IPS DF 6.9 (cell line): ENCODE measurements at regions not wholly inside any gene's neighbourhood (a gene's known extent, or its start where the extent isn't known, plus 50 kb on each side); places are given as distances from the start of the nearest gene placed in this dataset.

Experiments used
- DNase-seq: peaks from one replicate; pipeline ENCODE4 v3.0.0-alpha.2; 2013; ENCODE audit warnings: low read depth, low spot score
- H3K27ac ChIP-seq: one replicate; pipeline ENCODE4 v1.5.1; 2013; ENCODE audit warnings: low read length, control low read depth
- H3K27me3 ChIP-seq: 2 replicates; pipeline ENCODE4 v1.6.1; 2013; ENCODE audit warnings: mild to moderate bottlenecking, low read length; ENCODE audit not compliant: control insufficient read depth, insufficient read depth
- H3K36me3 ChIP-seq: 2 replicates; pipeline ENCODE4 v1.6.1; 2013; ENCODE audit warnings: low read length; ENCODE audit not compliant: control insufficient read depth, insufficient read depth
- H3K4me1 ChIP-seq: 2 replicates; pipeline ENCODE4 v1.6.1; 2013; ENCODE audit warnings: low read length; ENCODE audit not compliant: control insufficient read depth, insufficient read depth
- H3K4me3 ChIP-seq: 2 replicates; pipeline ENCODE4 v1.5.1; 2013; ENCODE audit warnings: mild to moderate bottlenecking, low read length
- H3K9me3 ChIP-seq: 2 replicates; pipeline ENCODE4 v1.6.1; 2013; ENCODE audit warnings: low read length, inconsistent platforms; ENCODE audit not compliant: control insufficient read depth, insufficient read depth
- WGBS: extraction: QIAGEN DNeasy Blood & Tissue Kit; methylation state at CpG from one replicate; pipeline ENCODE4 v1.1.7; 2013; ENCODE audit warnings: mixed read lengths, missing lambda C conversion rate; ENCODE audit not compliant: insufficient read length, insufficient coverage; 5-methylcytosine and 5-hydroxymethylcytosine counted together

GRCh38 chr12:59164991-59165718 lies 244.9 kb upstream of the LRIG3 start:
- H3K27ac ChIP-seq, result no peak overlapping the region
- WGBS, result no CpG with 5 or more reads among the region's 4 CpGs
- no peak overlapping the region for H3K4me3 ChIP-seq
- DNase-seq, result no peak
- no peaks in the 10 kb centered on the region for H3K4me1 ChIP-seq
- H3K9me3 ChIP-seq, result no peaks in the 10 kb centered on the region
- no peaks in the 10 kb centered on the region for H3K36me3 ChIP-seq
- no peaks in the 10 kb centered on the region for H3K27me3 ChIP-seq

GRCh38 chr12:59164226-59164625 lies 243.9 kb upstream of the LRIG3 start:
- Histone ChIP-seq H3K27ac (no peak overlapping the region), H3K4me1 (no peaks in the 10 kb centered on the region), H3K9me3 (no peaks in the 10 kb centered on the region), H3K4me3 (no peak overlapping the region), H3K27me3 (no peaks in the 10 kb centered on the region), H3K36me3 (no peaks in the 10 kb centered on the region)
- no peak for DNase-seq

GRCh38 chr12:59158681-59159080 lies 238.4 kb upstream of the LRIG3 start:
- no peaks in the 10 kb centered on the region for H3K4me1 ChIP-seq
- H3K9me3 ChIP-seq, result no peaks in the 10 kb centered on the region
- DNase-seq, result no peak
- H3K27ac ChIP-seq, result no peak overlapping the region
- no peaks in the 10 kb centered on the region for H3K27me3 ChIP-seq
- H3K4me3 ChIP-seq, result no peak overlapping the region
- WGBS, result no CpG with 5 or more reads among the region's 4 CpGs
- no peaks in the 10 kb centered on the region for H3K36me3 ChIP-seq

GRCh38 chr12:59158066-59158465 lies 237.8 kb upstream of the LRIG3 start:
- DNase-seq, result no peak

GRCh38 chr12:59155448-59155847 lies 235.1 kb upstream of the LRIG3 start:
- Histone ChIP-seq H3K9me3 (no peaks in the 10 kb centered on the region), H3K4me1 (no peaks in the 10 kb centered on the region), H3K27me3 (no peaks in the 10 kb centered on the region), H3K36me3 (no peaks in the 10 kb centered on the region), H3K4me3 (no peak overlapping the region), H3K27ac (no peak overlapping the region)
- no peak for DNase-seq

More at GRCh38 chr12:59158066-59158465, 237.8 kb upstream of the LRIG3 start:
- no peaks in the 10 kb centered on the region for H3K36me3 ChIP-seq
- no peak overlapping the region for H3K4me3 ChIP-seq
- H3K9me3 ChIP-seq, result no peaks in the 10 kb centered on the region
- H3K4me1 ChIP-seq, result no peaks in the 10 kb centered on the region
- no peak overlapping the region for H3K27ac ChIP-seq
- WGBS, result no CpG with 5 or more reads among the region's 3 CpGs
- no peaks in the 10 kb centered on the region for H3K27me3 ChIP-seq

GRCh38 chr12:59151243-59151642 lies 230.9 kb upstream of the LRIG3 start:
- no peak for DNase-seq
- Histone ChIP-seq H3K4me1 (no peaks in the 10 kb centered on the region), H3K27ac (no peak overlapping the region), H3K4me3 (no peak overlapping the region), H3K9me3 (no peaks in the 10 kb centered on the region), H3K36me3 (no peaks in the 10 kb centered on the region), H3K27me3 (no peaks in the 10 kb centered on the region)

- H3K9me3 ChIP-seq, result no peaks in the 10 kb centered on the region
- no CpG with 5 or more reads among the region's 2 CpGs for WGBS
- no peaks in the 10 kb centered on the region for H3K4me1 ChIP-seq
- H3K36me3 ChIP-seq, result no peaks in the 10 kb centered on the region
- H3K4me3 ChIP-seq, result no peak overlapping the region
- no peak overlapping the region for H3K27ac ChIP-seq
- peak; percentile 58 for DNase-seq
- no peaks in the 10 kb centered on the region for H3K27me3 ChIP-seq
Observed at GRCh38 chr12:59149995-59150642, 229.8 kb upstream of the LRIG3 start.

GRCh38 chr12:59147791-59148190 lies 227.5 kb upstream of the LRIG3 start:
- Histone ChIP-seq H3K27ac (no peak overlapping the region), H3K27me3 (no peaks in the 10 kb centered on the region), H3K36me3 (no peaks in the 10 kb centered on the region), H3K9me3 (no peaks in the 10 kb centered on the region), H3K4me1 (no peaks in the 10 kb centered on the region), H3K4me3 (no peak overlapping the region)
- no peak for DNase-seq
- no CpG with 5 or more reads among the region's 1 CpG for WGBS

- no CpG with 5 or more reads among the region's 4 CpGs for WGBS
- no peak for DNase-seq
- H3K9me3 ChIP-seq, result no peaks in the 10 kb centered on the region
- H3K27ac ChIP-seq, result no peak overlapping the region
- H3K4me3 ChIP-seq, result no peak overlapping the region
- no peaks in the 10 kb centered on the region for H3K27me3 ChIP-seq
- H3K36me3 ChIP-seq, result no peaks in the 10 kb centered on the region
- H3K4me1 ChIP-seq, result no peaks in the 10 kb centered on the region
Observed at GRCh38 chr12:59142183-59142790, 222.0 kb upstream of the LRIG3 start.

- DNase-seq, result no peak
- no peaks in the 10 kb centered on the region for H3K36me3 ChIP-seq
- no peak overlapping the region for H3K27ac ChIP-seq
- H3K27me3 ChIP-seq, result no peaks in the 10 kb centered on the region
- H3K9me3 ChIP-seq, result no peaks in the 10 kb centered on the region
- H3K4me3 ChIP-seq, result no peak overlapping the region
- WGBS, result no CpG with 5 or more reads among the region's 2 CpGs
- no peaks in the 10 kb centered on the region for H3K4me1 ChIP-seq
Observed at GRCh38 chr12:59134750-59135149, 214.4 kb upstream of the LRIG3 start.

- DNase-seq, result no peak
- H3K4me1 ChIP-seq, result no peaks in the 10 kb centered on the region
- WGBS, result no CpG with 5 or more reads among the region's 3 CpGs
- H3K36me3 ChIP-seq, result no peaks in the 10 kb centered on the region
- H3K27me3 ChIP-seq, result no peaks in the 10 kb centered on the region
- H3K27ac ChIP-seq, result no peak overlapping the region
- H3K4me3 ChIP-seq, result no peak overlapping the region
- H3K9me3 ChIP-seq, result no peaks in the 10 kb centered on the region
Observed at GRCh38 chr12:59131462-59131861, 211.2 kb upstream of the LRIG3 start.
